Psoas muscle (tissue), 7 donors: ENCODE measurements at regions not wholly inside any gene's neighbourhood (a gene's known extent, or its start where the extent isn't known, plus 50 kb on each side); places are given as distances from the start of the nearest gene placed in this dataset.
A peak's percentile ranks its signal among the peaks of the same experiment; 100 is the strongest.
"Not testable (repeated sequence)": the region's sequence is repeated elsewhere in the genome, so short reads cannot be mapped to it uniquely, and the experiment has no call there.

ENCODE experiments used
- ATAC-seq, 4 donors: fragments of 200-7000 bp; cut with Tn5 transposase; one replicate each; pipeline ENCODE4 v1.9.1; 2020; ENCODE audit warnings: moderate library complexity in 3 of 4, mild to moderate bottlenecking in 2 of 4
- DNase-seq, 2 donors: peaks; one replicate each; pipeline ENCODE4 v3.0.0-alpha.2; 2020
- H3K27ac ChIP-seq: fragments of 200-600 bp; one replicate; pipeline ENCODE4 v1.8.0; 2022
- H3K27me3 ChIP-seq, 3 donors: fragments of 200-600 bp in 1 of 3; one replicate each; pipeline versions ENCODE4 v1.6.1 to v1.8.0; 2013 to 2022; ENCODE audit warnings: low read length in 2 of 3, mild to moderate bottlenecking in 2 of 3, moderate library complexity in 1 of 3; ENCODE audit not compliant: insufficient read depth in 3 of 3
- H3K36me3 ChIP-seq, 2 donors: fragments of 200-600 bp in 1 of 2; one replicate each; pipeline versions ENCODE4 v1.6.1 to v1.8.0; 2013 to 2022; ENCODE audit warnings: low read depth in 1 of 2, mild to moderate bottlenecking in 1 of 2, moderate library complexity in 1 of 2; ENCODE audit not compliant: insufficient read depth in 1 of 2
- H3K4me1 ChIP-seq: fragments of 200-600 bp; one replicate; pipeline ENCODE4 v1.8.0; 2022
- H3K4me3 ChIP-seq: fragments of 200-600 bp; one replicate; pipeline ENCODE4 v1.8.0; 2022; ENCODE audit warnings: mild to moderate bottlenecking
- H3K9me3 ChIP-seq: fragments of 200-600 bp; one replicate; pipeline ENCODE4 v1.8.0; 2022
- CTCF ChIP-seq: fragments of 200-600 bp; IDR thresholded peaks from one replicate; pipeline ENCODE4 v1.8.0; 2022; ENCODE audit warnings: antibody characterized with exemption
- WGBS, 3 donors: extraction: QIAGEN DNeasy Blood & Tissue Kit; methylation state at CpG; one replicate each; pipeline versions ENCODE4 v1.1.6 to v1.1.7; 2013; 5-methylcytosine and 5-hydroxymethylcytosine counted together
- intact Hi-C, 2 donors: fragments of 100-400 bp; cut with DNase I; formaldehyde crosslinking; loops; one replicate each; pipeline versions ENCODE4 v1.11.0 to v1.14.2; 2022
- donor health status: healthy with polysubstance abuse.
- donor health status: DM: no; HTN: no; CAD: no; lungs with moderate emphysema.
- donor health status: Bipolar disorder and iron deficiency.
- donor health status: healthy.
- donor health status: DM: yes; HTN: yes; CAD: no.
- donor health status: DM: no; HTN: no; CAD: no.
- donor health status: DM: yes; HTN: yes; CAD: no.

GRCh38 chr5:89055015-89055694, 172.2 kb upstream of the MEF2C start:
- Histone ChIP-seq H3K36me3 (no peaks in the 10 kb centered on the region), H3K27me3 (no peaks in the 10 kb centered on the region), H3K9me3 (no peaks in the 10 kb centered on the region), H3K4me3 (no peak overlapping the region), H3K4me1 (no peaks in the 10 kb centered on the region), H3K27ac (no peak overlapping the region)
- TF ChIP-seq CTCF, result no peak
- ATAC-seq (no peak), DNase-seq (no peak)
- 83 to 93% (median 88%) methylated on average over 6 of the region's 6 CpGs for WGBS, 3 donors
- intact Hi-C loops, result no loop called here

- Histone ChIP-seq H3K27ac (no peak overlapping the region), H3K4me1 (no peaks in the 10 kb centered on the region), H3K4me3 (no peak overlapping the region), H3K9me3 (no peaks in the 10 kb centered on the region), H3K27me3 (no peaks in the 10 kb centered on the region), H3K36me3 (no peaks in the 10 kb centered on the region)
- WGBS, 3 donors, result 72 to 81% (median 81%) methylated on average over 4 of the region's 4 CpGs
- DNase-seq (no peak), ATAC-seq (no peak)
- intact Hi-C loops, result no loop called here
- TF ChIP-seq CTCF, result no peak
These were observed 170.6 kb upstream of the MEF2C start for GRCh38 chr5:89053547-89053946.

- H3K27me3 ChIP-seq, DNase-seq, H3K27ac ChIP-seq, H3K9me3 ChIP-seq, H3K36me3 ChIP-seq, ATAC-seq, intact Hi-C loops, H3K4me3 ChIP-seq: not testable (repeated sequence)
- H3K4me1 ChIP-seq, result peaks cover 13% of the 10 kb centered on the region
- 98 to 99% (median 99%) methylated on average over 5 of the region's 5 CpGs for WGBS, 3 donors
These were observed 167.1 kb upstream of the MEF2C start for GRCh38 chr5:89050062-89050461.

- H3K4me1 ChIP-seq, result peaks cover 13% of the 10 kb centered on the region
- peak; percentile 89 to 96 (median 94) for ATAC-seq
- no peaks in the 10 kb centered on the region for H3K9me3 ChIP-seq
- no peak overlapping the region for H3K4me3 ChIP-seq
- intact Hi-C loops, result no loop called here
- H3K36me3 ChIP-seq, result no peaks in the 10 kb centered on the region
- peak overlapping the region; percentile 75 for H3K27ac ChIP-seq
- H3K27me3 ChIP-seq, result no peaks in the 10 kb centered on the region
- no peak for DNase-seq
- TF ChIP-seq CTCF, result no peak
- whole genome bisulfite sequencing, 3 donors, result 31 to 43% (median 38%) methylated on average over 1 of the region's 1 CpG
These were observed 164.6 kb upstream of the MEF2C start for GRCh38 chr5:89047571-89047970.

- intact Hi-C loops, result no loop called here
- Histone ChIP-seq H3K4me3 (no peak overlapping the region), H3K9me3 (no peaks in the 10 kb centered on the region), H3K4me1 (peaks cover 13% of the 10 kb centered on the region), H3K36me3 (no peaks in the 10 kb centered on the region), H3K27me3 (no peaks in the 10 kb centered on the region), H3K27ac (no peak overlapping the region)
- DNase-seq (no peak), ATAC-seq (no peak)
- no peak for TF ChIP-seq CTCF
- 84 to 92% (median 85%) methylated on average over 3 of the region's 3 CpGs for WGBS, 3 donors
These were observed 162.2 kb upstream of the MEF2C start for GRCh38 chr5:89045216-89045615.
